Osteocyte (in vitro differentiated cells): ENCODE measurements at regions not wholly inside any gene's neighbourhood (a gene's known extent, or its start where the extent isn't known, plus 50 kb on each side); places are given as distances from the start of the nearest gene placed in this dataset.

Experiments used
- DNase-seq: peaks from one replicate; pipeline ENCODE4 v3.0.0; 2021; ENCODE audit warnings: mixed read lengths; ENCODE audit not compliant: unreplicated experiment; ENCODE audit errors: extremely low spot score
- H3K27ac Mint-ChIP-seq: one replicate; pipeline ENCODE4 v1.8.0; 2021; ENCODE audit warnings: mild to moderate bottlenecking, mixed read lengths; ENCODE audit not compliant: unreplicated experiment
- H3K27me3 Mint-ChIP-seq: one replicate; pipeline ENCODE4 v1.8.0; 2021; ENCODE audit warnings: mixed read lengths; ENCODE audit not compliant: unreplicated experiment
- H3K36me3 Mint-ChIP-seq: one replicate; pipeline ENCODE4 v1.8.0; 2021; ENCODE audit warnings: mixed read lengths; ENCODE audit not compliant: unreplicated experiment
- H3K4me1 Mint-ChIP-seq: one replicate; pipeline ENCODE4 v1.8.0; 2021; ENCODE audit warnings: mixed read lengths; ENCODE audit not compliant: unreplicated experiment
- H3K4me3 Mint-ChIP-seq: one replicate; pipeline ENCODE4 v1.8.0; 2021; ENCODE audit warnings: mild to moderate bottlenecking, moderate library complexity, mixed read lengths; ENCODE audit not compliant: unreplicated experiment
- H3K9me3 Mint-ChIP-seq: one replicate; pipeline ENCODE4 v1.8.0; 2021; ENCODE audit warnings: mixed read lengths; ENCODE audit not compliant: unreplicated experiment
- CTCF ChIP-seq: fragments of 200-600 bp; sonication (generic); IDR thresholded peaks from 2 replicates; pipeline ENCODE4 v1.5.0; 2021; ENCODE audit warnings: antibody characterized with exemption, mild to moderate bottlenecking, moderate library complexity

GRCh38 chr9:27864644-27865438, 291.6 kb upstream of the C9orf72 start:
- Mint-ChIP-seq H3K9me3 (no peaks in the 10 kb centered on the region), H3K4me1 (peaks cover 2% of the 10 kb centered on the region), H3K4me3 (no peak overlapping the region), H3K27me3 (peaks cover 3% of the 10 kb centered on the region), H3K36me3 (no peaks in the 10 kb centered on the region), H3K27ac (no peak overlapping the region)
- no peak for DNase-seq
- TF ChIP-seq CTCF = no peak

GRCh38 chr9:27866741-27867140, 293.5 kb upstream of the C9orf72 start:
- Mint-ChIP-seq H3K9me3 (no peaks in the 10 kb centered on the region), H3K27ac (no peak overlapping the region), H3K4me3 (no peak overlapping the region), H3K4me1 (peaks cover 2% of the 10 kb centered on the region), H3K36me3 (no peaks in the 10 kb centered on the region), H3K27me3 (no peaks in the 10 kb centered on the region)
- TF ChIP-seq CTCF = no peak
- no peak for DNase-seq

GRCh38 chr9:27870404-27870803, 297.1 kb upstream of the C9orf72 start:
- H3K27ac Mint-ChIP-seq = no peak overlapping the region

GRCh38 chr9:27880156-27880555, 306.9 kb upstream of the C9orf72 start:
- H3K4me3 Mint-ChIP-seq = no peak overlapping the region
- H3K9me3 Mint-ChIP-seq = no peaks in the 10 kb centered on the region
- DNase-seq = no peak
- no peaks in the 10 kb centered on the region for H3K27me3 Mint-ChIP-seq
- H3K4me1 Mint-ChIP-seq = no peaks in the 10 kb centered on the region
- no peak for TF ChIP-seq CTCF
- H3K27ac Mint-ChIP-seq = no peak overlapping the region
- H3K36me3 Mint-ChIP-seq = no peaks in the 10 kb centered on the region

More at GRCh38 chr9:27870404-27870803, 297.1 kb upstream of the C9orf72 start:
- Mint-ChIP-seq H3K4me1 (no peaks in the 10 kb centered on the region), H3K4me3 (no peak overlapping the region), H3K36me3 (no peaks in the 10 kb centered on the region), H3K27me3 (no peaks in the 10 kb centered on the region), H3K9me3 (no peaks in the 10 kb centered on the region)
- TF ChIP-seq CTCF = no peak
- DNase-seq = no peak

GRCh38 chr9:27880635-27881034, 307.4 kb upstream of the C9orf72 start:
- TF ChIP-seq CTCF = no peak
- Mint-ChIP-seq H3K4me3 (no peak overlapping the region), H3K9me3 (no peaks in the 10 kb centered on the region), H3K27ac (no peak overlapping the region), H3K36me3 (no peaks in the 10 kb centered on the region), H3K27me3 (no peaks in the 10 kb centered on the region), H3K4me1 (no peaks in the 10 kb centered on the region)
- DNase-seq = no peak
